ENCODE measurements at regions not wholly inside any gene's neighbourhood (a gene's known extent, or its start where the extent isn't known, plus 50 kb on each side); places are given as distances from the start of the nearest gene placed in this dataset.

GRCh38 chr12:75613981-75614380 lies 102.6 kb upstream of the KRR1 start:
- DNase-seq (ENCODE audit: low read depth in 2 of 2) = no peak

GRCh38 chr12:75611041-75611440 lies 99.6 kb upstream of the KRR1 start:
- no peak for DNase-seq (ENCODE audit: low read depth in 2 of 2)

- DNase-seq (ENCODE audit: low read depth in 2 of 2) = no peak
These were observed 95.5 kb upstream of the KRR1 start for GRCh38 chr12:75606956-75607355.

- DNase-seq (ENCODE audit: low read depth in 2 of 2) = no peak
These were observed 94.7 kb upstream of the KRR1 start for GRCh38 chr12:75606151-75606550.

GRCh38 chr12:75603475-75603874 lies 92.1 kb upstream of the KRR1 start:
- DNase-seq (ENCODE audit: low read depth in 2 of 2) = no peak

- no peak for DNase-seq (ENCODE audit: low read depth in 2 of 2)
These were observed 90.7 kb upstream of the KRR1 start for GRCh38 chr12:75602106-75602505.

- no peak for DNase-seq (ENCODE audit: low read depth in 2 of 2)
These were observed 88.7 kb upstream of the KRR1 start for GRCh38 chr12:75600146-75600545.

- no peak for DNase-seq (ENCODE audit: low read depth in 2 of 2)
These were observed 87.7 kb upstream of the KRR1 start for GRCh38 chr12:75599061-75599460.

- DNase-seq (ENCODE audit: low read depth in 2 of 2) = no peak
These were observed 85.0 kb upstream of the KRR1 start for GRCh38 chr12:75596406-75596805.

- no peak for DNase-seq (ENCODE audit: low read depth in 2 of 2)
These were observed 81.4 kb upstream of the KRR1 start for GRCh38 chr12:75592638-75593335.

GRCh38 chr12:75592086-75592485 lies 80.7 kb upstream of the KRR1 start:
- no peak for DNase-seq (ENCODE audit: low read depth in 2 of 2)

GRCh38 chr12:75591628-75592027 lies 80.2 kb upstream of the KRR1 start:
- no peak for DNase-seq (ENCODE audit: low read depth in 2 of 2)

- DNase-seq (ENCODE audit: low read depth in 2 of 2) = no peak
These were observed 78.4 kb upstream of the KRR1 start for GRCh38 chr12:75589801-75590200.

GRCh38 chr12:75587340-75588106 lies 76.1 kb upstream of the KRR1 start:
- no peak for DNase-seq (ENCODE audit: low read depth in 2 of 2)

- DNase-seq (ENCODE audit: low read depth in 2 of 2) = no peak
These were observed 73.9 kb upstream of the KRR1 start for GRCh38 chr12:75585330-75585729.

GRCh38 chr12:75583355-75583754 lies 71.9 kb upstream of the KRR1 start:
- no peak for DNase-seq (ENCODE audit: low read depth in 2 of 2)

GRCh38 chr12:75581515-75581914 lies 70.1 kb upstream of the KRR1 start:
- no peak for DNase-seq (ENCODE audit: low read depth in 2 of 2)

GRCh38 chr12:75579552-75579951 lies 68.1 kb upstream of the KRR1 start:
- no peak for DNase-seq (ENCODE audit: low read depth in 2 of 2)

GRCh38 chr12:75578546-75578945 lies 67.1 kb upstream of the KRR1 start:
- no peak for DNase-seq (ENCODE audit: low read depth in 2 of 2)

- DNase-seq (ENCODE audit: low read depth in 2 of 2) = no peak
These were observed 66.4 kb upstream of the KRR1 start for GRCh38 chr12:75577812-75578211.

- no peak for DNase-seq (ENCODE audit: low read depth in 2 of 2)
These were observed 60.3 kb upstream of the KRR1 start for GRCh38 chr12:75571656-75572205.

- DNase-seq (ENCODE audit: low read depth in 2 of 2) = no peak
These were observed 59.8 kb upstream of the KRR1 start for GRCh38 chr12:75571204-75571603.

- no peak for DNase-seq (ENCODE audit: low read depth in 2 of 2)
These were observed 57.4 kb upstream of the KRR1 start for GRCh38 chr12:75568801-75569200.

Measured in stimulated activated CD8-positive, alpha-beta memory T cell treated with anti-CD3 and anti-CD28 coated beads, Interleukin-2, amount 100 ng/mL, for 48 hours (primary cell).